HG03175 (cell line): ENCODE measurements at regions not wholly inside any gene's neighbourhood (a gene's known extent, or its start where the extent isn't known, plus 50 kb on each side); places are given as distances from the start of the nearest gene placed in this dataset.
"Not testable (repeated sequence)": the region's sequence is repeated elsewhere in the genome, so short reads cannot be mapped to it uniquely, and the experiment has no call there.

Source experiments
- ATAC-seq: cut with Tn5 transposase; IDR thresholded peaks from one replicate; pipeline ENCODE4 v1.9.1; 2021; ENCODE audit warnings: mild to moderate bottlenecking, moderate library complexity; ENCODE audit not compliant: unreplicated experiment

DNA sequence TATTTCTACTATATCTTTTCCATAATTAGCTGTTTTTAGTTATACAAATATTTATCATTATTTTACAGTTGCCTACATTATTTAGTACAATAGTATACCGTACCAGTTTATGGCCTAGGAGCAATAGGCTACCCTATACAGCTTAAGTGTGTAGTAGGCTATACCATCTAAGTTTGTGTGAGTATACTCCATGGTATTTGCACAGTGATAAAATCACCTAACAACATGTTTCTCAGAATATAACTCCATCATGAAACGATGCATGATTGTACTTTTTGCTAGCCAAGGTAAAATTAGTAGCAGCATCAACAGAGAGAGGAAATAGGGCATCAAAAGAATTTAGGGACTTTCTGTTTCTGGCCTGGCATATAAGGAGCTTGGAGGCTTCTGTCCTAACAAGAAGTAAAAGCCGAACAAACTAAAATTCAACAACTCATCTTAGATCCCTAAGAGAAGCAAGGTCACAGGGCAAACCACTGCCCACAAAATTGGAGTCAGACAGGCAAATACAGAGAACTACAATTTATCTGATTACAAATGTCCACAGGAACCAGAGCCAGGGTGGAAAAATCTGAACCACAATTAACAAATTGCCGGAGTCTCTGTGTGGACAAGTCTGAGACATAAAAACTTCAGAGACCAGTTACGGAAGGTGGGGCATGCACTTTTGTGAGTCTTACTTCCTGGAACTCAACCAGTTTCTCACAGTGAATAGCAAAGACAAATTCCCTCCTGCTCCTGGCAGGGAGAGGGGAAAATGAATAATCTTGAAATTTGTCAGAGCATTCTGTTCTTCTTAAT lies 671.4 kb downstream of the RFPL4B start:
- ATAC-seq = no peak

GRCh38 chr6:113019176-113019575 lies 672.0 kb downstream of the RFPL4B start:
- no peak for ATAC-seq

DNA sequence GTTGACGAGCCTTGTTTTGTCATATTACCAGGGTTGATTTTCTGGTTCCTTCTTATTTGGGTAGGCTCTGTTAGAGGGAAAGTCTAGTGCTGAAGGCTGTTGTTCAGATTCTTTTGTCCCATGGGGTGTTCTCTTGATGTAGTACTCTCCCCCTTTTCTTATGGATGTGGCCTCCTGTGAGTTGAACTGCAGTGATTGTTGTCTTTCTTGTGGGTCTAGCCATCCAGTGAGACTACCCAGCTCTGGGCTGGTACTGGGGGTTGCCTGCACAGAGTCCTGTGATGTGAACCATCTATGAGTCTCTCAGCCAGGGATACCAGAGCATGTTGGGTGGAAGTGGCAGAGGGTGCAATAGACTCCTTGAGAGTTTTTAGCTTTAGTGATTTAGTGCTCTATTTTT lies 680.6 kb downstream of the RFPL4B start:
- ATAC-seq = no peak

GRCh38 chr6:113029161-113029560 lies 682.0 kb downstream of the RFPL4B start:
- not testable (repeated sequence) for ATAC-seq

GRCh38 chr6:113031591-113032238 lies 684.6 kb downstream of the RFPL4B start:
- no peak for ATAC-seq

DNA sequence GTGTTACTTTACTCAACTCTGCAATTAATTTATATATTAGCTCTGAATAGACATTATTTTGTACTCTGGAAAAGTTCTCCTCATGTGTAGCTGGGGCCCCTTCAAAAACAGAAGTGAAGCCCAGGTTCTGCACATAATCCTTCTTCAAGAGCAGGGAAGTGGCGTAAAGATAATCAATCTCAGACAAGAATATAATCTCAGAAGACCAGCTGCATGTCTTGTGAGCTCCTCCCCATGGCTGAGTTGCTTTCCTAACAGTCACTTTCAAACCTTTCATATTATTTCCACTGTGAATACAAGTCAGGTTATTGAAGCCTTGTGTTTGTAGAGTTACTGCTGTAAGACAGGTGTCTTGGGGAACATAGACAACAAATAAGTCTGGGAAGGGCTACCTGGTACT lies 691.9 kb downstream of the RFPL4B start:
- ATAC-seq = no peak

GRCh38 chr6:113047148-113047547 lies 700.0 kb downstream of the RFPL4B start:
- no peak for ATAC-seq

GRCh38 chr6:113047932-113048331 lies 700.8 kb downstream of the RFPL4B start:
- no peak for ATAC-seq

- ATAC-seq = no peak
These were observed 701.6 kb downstream of the RFPL4B start for GRCh38 chr6:113048741-113049140.

GRCh38 chr6:113049190-113049589 lies 702.1 kb downstream of the RFPL4B start:
- no peak for ATAC-seq

GRCh38 chr6:113050010-113050858 lies 703.1 kb downstream of the RFPL4B start:
- no peak for ATAC-seq

GRCh38 chr6:113050979-113051378 lies 703.8 kb downstream of the RFPL4B start:
- no peak for ATAC-seq

- ATAC-seq = no peak
These were observed 705.4 kb downstream of the RFPL4B start for GRCh38 chr6:113052506-113052905.

- no peak for ATAC-seq
These were observed 707.9 kb downstream of the RFPL4B start for GRCh38 chr6:113055061-113055460.

DNA sequence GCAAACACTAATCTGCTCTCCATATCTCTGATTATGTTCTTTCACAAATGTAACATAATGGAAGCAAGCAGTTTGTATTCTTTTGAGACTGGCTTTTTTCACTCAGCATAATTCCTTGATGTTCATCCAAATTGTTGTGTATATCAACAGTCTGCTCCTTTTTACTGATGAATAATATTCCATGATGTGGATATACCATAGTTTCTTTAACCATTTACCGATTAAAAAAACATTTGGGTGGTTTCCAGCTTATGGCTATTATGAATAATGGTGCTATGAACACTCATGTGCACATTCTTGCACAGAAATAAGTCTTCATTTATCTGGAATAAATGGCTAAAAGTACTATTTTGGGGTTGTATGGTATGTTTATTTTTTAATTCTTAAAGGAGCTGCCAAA lies 708.9 kb downstream of the RFPL4B start:
- no peak for ATAC-seq

- ATAC-seq = no peak
These were observed 710.5 kb downstream of the RFPL4B start for GRCh38 chr6:113057567-113058053.

GRCh38 chr6:113060664-113061063 lies 713.5 kb downstream of the RFPL4B start:
- no peak for ATAC-seq

GRCh38 chr6:113065611-113066010 lies 718.5 kb downstream of the RFPL4B start:
- no peak for ATAC-seq

- no peak for ATAC-seq
These were observed 720.6 kb downstream of the RFPL4B start for GRCh38 chr6:113067612-113068275.

GRCh38 chr6:113068570-113068969 lies 721.4 kb downstream of the RFPL4B start:
- no peak for ATAC-seq

- not testable (repeated sequence) for ATAC-seq
These were observed 723.6 kb downstream of the RFPL4B start for GRCh38 chr6:113070681-113071080.
